PC-9 (cell line): ENCODE measurements at regions not wholly inside any gene's neighbourhood (a gene's known extent, or its start where the extent isn't known, plus 50 kb on each side); places are given as distances from the start of the nearest gene placed in this dataset.

ENCODE experiments used
- BruUV-seq: library from RNA; stranded (reverse); fragments of 400-500 nt; replicated peaks from 2 replicates; lab custom pipeline; 2021; lab: Mats Ljungman, UMichigan
- CTCF ChIA-PET: fragments of 300-600 bp; sonication (Branson Sonifier 250); formaldehyde crosslinking; loops from one replicate; lab custom pipeline; 2022; ENCODE audit warnings: antibody characterized with exemption; lab: Charles Lee
- POLR2A ChIA-PET: fragments of 300-600 bp; sonication (Branson Sonifier 250); formaldehyde crosslinking; loops from one replicate; lab custom pipeline; 2022; ENCODE audit warnings: antibody characterized with exemption; ENCODE audit not compliant: unreplicated experiment; lab: Charles Lee
- DNase-seq, 2 experiments: peaks; one replicate each; pipeline versions ENCODE4 v3.0.0 to v3.0.0-alpha.2; 2015 to 2022; ENCODE audit warnings: mixed read lengths in 1 of 2
- H2AFZ ChIP-seq: fragments of 200-600 bp; sonication (generic); 2 replicates; pipeline ENCODE4 v1.8.1; 2017; ENCODE audit warnings: antibody characterized with exemption
- H3F3A ChIP-seq: fragments of 200-600 bp; sonication (generic); 2 replicates; pipeline ENCODE4 v1.8.1; 2017; ENCODE audit warnings: antibody characterized with exemption, mild to moderate bottlenecking, low read depth; ENCODE audit not compliant: insufficient read depth
- H3K27ac ChIP-seq: fragments of 200-600 bp; sonication (generic); 2 replicates; pipeline ENCODE4 v1.6.1; 2016; ENCODE audit warnings: mixed run types
- H3K27me3 ChIP-seq: fragments of 200-600 bp; sonication (generic); 2 replicates; pipeline ENCODE4 v1.6.1; 2016; ENCODE audit warnings: low read depth, mixed run types; ENCODE audit not compliant: insufficient read depth
- H3K36me3 ChIP-seq: fragments of 200-600 bp; sonication (generic); 2 replicates; pipeline ENCODE4 v1.6.1; 2016; ENCODE audit warnings: low read depth, mixed run types
- H3K4me1 ChIP-seq: fragments of 200-600 bp; sonication (generic); replicated peaks from 2 replicates; pipeline ENCODE4 v1.6.1; 2016; ENCODE audit warnings: mixed run types; ENCODE audit not compliant: insufficient read depth
- H3K4me2 ChIP-seq: fragments of 200-600 bp; sonication (generic); 2 replicates; pipeline ENCODE4 v1.6.1; 2017; ENCODE audit warnings: mixed run types
- H3K4me3 ChIP-seq: fragments of 200-600 bp; sonication (generic); 2 replicates; pipeline ENCODE4 v1.6.1; 2016; ENCODE audit warnings: mixed run types
- H3K79me2 ChIP-seq: fragments of 200-600 bp; sonication (generic); 2 replicates; pipeline ENCODE4 v1.6.1; 2017; ENCODE audit warnings: low read depth, mixed run types
- H3K9me2 ChIP-seq: fragments of 200-600 bp; sonication (generic); 2 replicates; pipeline ENCODE4 v1.8.1; 2017; ENCODE audit warnings: mild to moderate bottlenecking; ENCODE audit not compliant: insufficient read depth
- H3K9me3 ChIP-seq: fragments of 200-600 bp; sonication (generic); 2 replicates; pipeline ENCODE4 v1.8.1; 2016; ENCODE audit warnings: low read depth; ENCODE audit not compliant: insufficient read depth
- H4K20me1 ChIP-seq: fragments of 200-600 bp; sonication (generic); 2 replicates; pipeline ENCODE4 v1.8.1; 2017; ENCODE audit not compliant: insufficient read depth
- CTCF ChIP-seq: fragments of 200-600 bp; sonication (generic); conservative IDR thresholded peaks from 2 replicates; pipeline ENCODE4 v1.6.1; 2017; ENCODE audit warnings: mixed run types, antibody characterized with exemption, mild to moderate bottlenecking, moderate library complexity
- EZH2 ChIP-seq: fragments of 200-600 bp; sonication (generic); IDR thresholded peaks from 2 replicates; pipeline ENCODE4 v1.8.0; 2017; ENCODE audit warnings: antibody characterized with exemption, low read depth
- intact Hi-C: fragments of 100-400 bp; cut with micrococcal nuclease; formaldehyde crosslinking; loops from one replicate; pipeline ENCODE4 v1.10.0; 2022; ENCODE audit not compliant: unreplicated experiment

GRCh38 chr18:61273533-61273932 is 59.7 kb upstream of the CDH20 start:
- H3K4me2 ChIP-seq = no peak overlapping the region
- no peaks in the 10 kb centered on the region for H3K79me2 ChIP-seq
- CTCF ChIA-PET = no interaction called here
- no peak for TF ChIP-seq EZH2
- no peak for TF ChIP-seq CTCF
- no peaks in the 10 kb centered on the region for H3K4me1 ChIP-seq
- no peak overlapping the region for H3K4me3 ChIP-seq
- H3F3A ChIP-seq = no peaks in the 10 kb centered on the region
- H3K9me3 ChIP-seq = no peaks in the 10 kb centered on the region
- no peaks in the 10 kb centered on the region for H4K20me1 ChIP-seq
- POLR2A ChIA-PET = no interaction called here
- BruUV-seq = no TSS peak
- no peaks in the 10 kb centered on the region for H3K9me2 ChIP-seq
- H3K27ac ChIP-seq = no peak overlapping the region
- no peaks in the 10 kb centered on the region for H3K36me3 ChIP-seq
- DNase-seq = no peak
- H3K27me3 ChIP-seq = no peaks in the 10 kb centered on the region
- H2AFZ ChIP-seq = no peak overlapping the region
- intact Hi-C loops = no loop called here

- ChIA-PET POLR2A (no interaction called here), CTCF (interaction anchor here (0.5 kb wide), 1 partner anchor 649 kb away, joined by 5 read pairs; no protein-coding TSS in a partner anchor)
- Histone ChIP-seq H3K27ac (no peak overlapping the region), H3K27me3 (no peaks in the 10 kb centered on the region), H4K20me1 (no peaks in the 10 kb centered on the region), H3K79me2 (no peaks in the 10 kb centered on the region), H3K36me3 (no peaks in the 10 kb centered on the region), H3K4me2 (no peak overlapping the region), H3K4me1 (no peaks in the 10 kb centered on the region), H3K9me3 (no peaks in the 10 kb centered on the region), H2AFZ (no peak overlapping the region), H3F3A (no peaks in the 10 kb centered on the region), H3K4me3 (no peak overlapping the region), H3K9me2 (no peaks in the 10 kb centered on the region)
- TF ChIP-seq CTCF (no peak), EZH2 (no peak)
- no peak for DNase-seq
- intact Hi-C loops = no loop called here
- BruUV-seq = no TSS peak
Measured at GRCh38 chr18:61274416-61274960, 58.7 kb upstream of the CDH20 start.

GRCh38 chr18:61277808-61278207 is 55.4 kb upstream of the CDH20 start:
- no peaks in the 10 kb centered on the region for H3K9me2 ChIP-seq
- H3K4me3 ChIP-seq = no peak overlapping the region
- H3K36me3 ChIP-seq = no peaks in the 10 kb centered on the region
- H3K27ac ChIP-seq = no peak overlapping the region
- CTCF ChIA-PET = no interaction called here
- no peak for DNase-seq
- H3K9me3 ChIP-seq = no peaks in the 10 kb centered on the region
- no TSS peak for BruUV-seq
- intact Hi-C loops = no loop called here
- H4K20me1 ChIP-seq = no peaks in the 10 kb centered on the region
- H3K4me1 ChIP-seq = no peaks in the 10 kb centered on the region
- H2AFZ ChIP-seq = no peak overlapping the region
- H3F3A ChIP-seq = no peaks in the 10 kb centered on the region
- no peaks in the 10 kb centered on the region for H3K79me2 ChIP-seq
- no peak overlapping the region for H3K4me2 ChIP-seq
- TF ChIP-seq CTCF = no peak
- TF ChIP-seq EZH2 = no peak
- POLR2A ChIA-PET = no interaction called here
- no peaks in the 10 kb centered on the region for H3K27me3 ChIP-seq
